Stomach (tissue), 4 donors: ENCODE measurements at regions not wholly inside any gene's neighbourhood (a gene's known extent, or its start where the extent isn't known, plus 50 kb on each side); places are given as distances from the start of the nearest gene placed in this dataset.

Experiments
- CTCF ChIP-seq, 7 experiments: fragments of 450-650 bp in 4 of 7; fragments of 200-600 bp in 3 of 7; sonication (generic) in 3 of 7; IDR thresholded peaks; one replicate each; pipeline ENCODE4 v1.5.1; 2016 to 2019; ENCODE audit warnings: antibody characterized with exemption in 7 of 7, control low read depth in 2 of 7, mild to moderate bottlenecking in 1 of 7
- EP300 ChIP-seq: sonication (generic); formaldehyde crosslinking; IDR thresholded peaks from one replicate; pipeline ENCODE4 v1.6.1; 2017; ENCODE audit warnings: antibody characterized with exemption
- POLR2A ChIP-seq, 4 donors: fragments of 450-650 bp; IDR thresholded peaks; one replicate each; pipeline ENCODE4 v1.6.1; 2016; ENCODE audit warnings: antibody characterized with exemption in 4 of 4, control low read depth in 2 of 4, mild to moderate bottlenecking in 1 of 4, moderate library complexity in 1 of 4
- POLR2AphosphoS5 ChIP-seq, 3 donors: sonication (generic); formaldehyde crosslinking; IDR thresholded peaks; one replicate each; pipeline ENCODE4 v1.6.1; 2016; ENCODE audit warnings: antibody characterized with exemption in 3 of 3

DNA sequence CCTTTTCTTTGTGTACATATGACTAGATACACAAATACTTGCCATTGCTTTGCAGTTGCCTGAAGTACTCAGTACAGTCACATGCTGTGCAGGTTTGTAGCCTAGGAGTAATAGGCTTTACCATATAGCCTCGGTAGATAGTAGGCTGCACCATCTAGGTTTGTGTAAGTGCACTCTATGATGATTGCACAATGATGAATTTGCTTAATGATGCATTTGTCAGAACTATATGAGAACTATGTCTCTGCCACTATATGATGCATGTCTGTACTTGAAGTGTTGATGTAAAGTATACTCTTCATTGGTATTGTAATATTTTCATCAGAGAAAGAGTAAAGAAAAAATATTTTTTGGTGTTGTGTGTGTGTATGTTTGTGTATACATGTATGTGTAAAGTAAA is 1030.7 kb downstream of the NLGN4Y start:
- TF ChIP-seq CTCF (IDR thresholded peaks at IDR 0.05), result no peak
- TF ChIP-seq EP300, result no peak
- TF ChIP-seq POLR2A (IDR thresholded peaks at IDR 0.05), result no peak
- no peak for TF ChIP-seq POLR2AphosphoS5 (IDR thresholded peaks at IDR 0.05)
